ENCODE measurements at regions not wholly inside any gene's neighbourhood (a gene's known extent, or its start where the extent isn't known, plus 50 kb on each side); places are given as distances from the start of the nearest gene placed in this dataset.
A peak's percentile ranks its signal among the peaks of the same experiment; 100 is the strongest.

DNA sequence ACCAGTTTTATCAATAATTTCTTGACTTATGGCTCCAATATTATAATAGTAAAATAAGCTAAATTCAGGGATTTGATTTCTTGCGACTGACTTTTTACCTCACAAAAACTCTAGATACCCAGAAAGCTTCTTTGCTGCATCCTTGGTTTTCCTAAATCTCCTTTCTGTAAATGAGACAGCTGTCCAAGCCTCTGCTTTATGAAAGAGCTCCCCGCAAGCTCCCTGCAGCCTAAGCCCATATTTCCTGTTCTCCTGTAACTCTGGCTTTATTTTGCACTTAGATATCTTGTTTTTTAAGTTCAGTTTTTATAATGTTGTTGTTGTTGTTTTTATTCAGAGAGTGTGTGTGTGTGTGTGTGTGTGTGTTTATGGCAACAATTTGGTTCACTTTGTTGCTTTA is 361.7 kb upstream of the PKDCC start:
- DNase-seq (ENCODE audit: low spot score) = no peak

DNA sequence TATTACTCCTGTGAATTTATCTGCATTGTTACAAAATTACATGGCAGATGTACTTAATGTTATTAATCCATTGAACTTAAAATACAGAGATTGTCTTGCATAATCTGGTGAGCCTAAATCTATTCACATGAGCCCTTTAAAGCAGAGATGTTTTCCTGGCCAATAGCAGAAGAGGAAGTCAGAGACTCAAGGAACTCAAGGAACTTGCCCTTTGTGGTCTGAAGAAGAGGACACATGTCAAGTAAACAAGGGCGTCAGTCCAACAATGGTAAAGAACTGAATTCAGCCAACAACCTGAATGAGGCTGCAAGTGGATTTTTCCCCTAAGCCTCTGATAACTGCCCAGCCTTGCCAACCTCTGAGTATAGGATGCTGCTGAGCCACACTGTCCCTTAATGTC is 356.3 kb upstream of the PKDCC start:
- DNase-seq (ENCODE audit: low spot score) = no peak

DNA sequence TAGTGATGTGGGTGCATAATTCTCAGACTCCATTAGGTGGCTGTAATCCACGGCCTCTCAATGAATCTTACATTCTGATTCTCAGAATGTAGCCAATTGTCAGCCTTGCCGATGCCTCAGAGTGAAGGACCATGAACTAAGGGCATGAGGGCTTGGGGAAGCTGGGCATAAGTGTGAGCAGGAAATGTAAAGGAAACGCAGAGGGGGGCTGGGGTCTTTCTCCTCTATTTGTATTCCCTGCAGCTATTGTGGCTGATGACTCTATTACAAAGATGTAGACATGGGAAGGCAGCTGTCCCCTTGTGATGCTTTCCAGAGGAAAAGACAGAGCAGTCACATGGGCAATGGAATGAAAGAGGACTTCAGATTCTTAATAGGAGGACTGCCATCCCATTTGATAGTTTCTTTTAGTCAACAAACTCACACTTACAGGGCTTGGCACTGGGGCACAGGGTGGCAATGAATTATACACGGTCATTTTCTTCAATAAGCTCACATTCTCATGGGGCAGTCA is 353.2 kb upstream of the PKDCC start:
- no peak for DNase-seq (ENCODE audit: low spot score)

DNA sequence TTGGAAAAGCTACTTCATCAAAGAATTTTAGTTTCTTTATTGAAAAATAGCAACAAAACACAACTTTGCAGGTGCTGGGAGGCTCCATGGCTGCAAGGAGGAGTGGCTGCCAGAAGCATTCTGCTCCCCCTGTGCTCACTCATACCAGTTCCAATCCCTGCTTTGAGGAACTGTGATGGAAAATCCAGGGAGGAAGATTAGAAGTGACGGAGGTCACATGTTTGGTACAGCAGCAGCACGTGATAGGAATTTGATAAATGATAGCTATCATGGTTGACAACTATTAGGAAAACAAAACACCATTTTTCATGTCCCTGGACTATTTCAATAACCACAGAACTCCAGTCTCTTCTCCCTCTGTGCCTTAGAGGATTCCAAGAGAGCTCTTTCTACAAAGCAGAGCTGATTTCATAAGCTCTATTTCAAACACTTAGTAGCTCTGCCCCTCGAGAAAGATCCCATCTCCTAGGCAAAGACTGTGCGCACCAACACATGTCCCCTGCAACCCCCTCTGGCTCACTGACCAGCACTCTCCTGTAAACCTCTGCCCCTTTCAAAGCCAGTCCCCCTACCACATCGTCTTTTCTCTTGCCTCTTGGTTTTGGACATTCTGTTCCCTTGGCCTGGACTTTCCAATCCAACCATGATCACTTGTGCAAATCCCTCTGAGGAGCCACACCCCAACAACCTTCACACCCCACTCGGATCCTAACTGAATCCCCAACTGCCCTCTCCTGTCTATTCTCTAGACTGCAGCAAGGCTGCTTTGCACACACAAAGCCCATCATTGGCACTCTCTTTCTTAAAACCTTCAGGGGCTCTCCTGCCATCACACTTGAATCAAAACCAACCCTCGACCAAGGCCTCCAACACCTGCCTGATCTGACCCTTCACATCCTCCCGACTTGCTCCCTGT is 352.4 kb upstream of the PKDCC start:
- DNase-seq (ENCODE audit: low spot score) = no peak

DNA sequence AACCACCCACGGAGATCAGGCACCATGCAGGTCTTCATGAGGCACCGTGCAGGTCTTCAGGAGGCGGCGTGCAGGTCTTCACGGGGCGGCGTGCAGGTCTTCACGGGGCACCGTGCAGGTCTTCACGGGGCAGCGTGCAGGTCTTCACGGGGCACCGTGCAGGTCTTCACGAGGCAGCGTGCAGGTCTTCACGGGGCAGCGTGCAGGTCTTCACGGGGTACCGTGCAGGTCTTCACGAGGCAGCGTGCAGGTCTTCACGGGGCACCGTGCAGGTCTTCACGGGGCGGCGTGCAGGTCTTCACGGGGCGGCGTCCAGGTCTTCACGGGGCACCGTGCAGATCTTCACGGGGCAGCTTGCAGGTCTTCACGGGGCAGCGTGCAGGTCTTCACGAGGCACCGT is 350.4 kb upstream of the PKDCC start:
- no peak for DNase-seq (ENCODE audit: low spot score)

DNA sequence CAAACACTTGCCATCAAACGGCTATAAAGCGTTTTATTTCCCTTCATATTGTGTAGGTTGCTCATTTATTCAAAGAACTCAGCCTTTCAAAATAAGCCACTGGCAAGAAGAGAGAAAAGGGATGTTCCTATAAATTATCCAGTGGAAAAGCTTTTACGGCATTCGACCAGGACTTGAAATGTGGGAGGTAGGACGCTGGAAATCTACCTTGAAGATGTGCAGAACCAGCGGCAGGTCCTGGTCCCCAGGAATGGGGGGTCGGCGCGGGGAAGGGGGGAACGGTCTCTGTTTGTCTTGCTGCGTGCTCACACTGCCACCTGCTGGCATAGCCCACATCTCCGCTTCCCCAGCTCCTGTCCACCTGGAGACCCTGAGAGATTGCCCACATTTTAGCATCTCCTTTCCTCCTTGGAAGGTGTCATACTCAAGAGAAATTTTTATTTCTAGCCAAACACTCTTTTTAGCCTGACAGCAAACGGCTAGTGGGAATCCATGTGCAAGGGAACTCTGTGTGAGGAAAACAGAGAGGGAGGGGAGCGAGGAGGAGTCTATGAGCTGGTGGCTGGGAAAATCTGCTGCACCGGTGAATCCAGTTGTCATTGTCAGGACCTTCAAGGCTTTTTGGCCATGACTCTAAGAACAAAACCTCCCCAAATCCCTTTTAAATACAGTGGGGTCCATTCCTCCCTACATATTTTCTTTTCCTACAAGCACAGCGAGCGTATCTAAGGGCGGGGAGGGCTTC is 349.0 kb upstream of the PKDCC start:
- DNase-seq (ENCODE audit: low spot score) = peak; percentile 76

DNA sequence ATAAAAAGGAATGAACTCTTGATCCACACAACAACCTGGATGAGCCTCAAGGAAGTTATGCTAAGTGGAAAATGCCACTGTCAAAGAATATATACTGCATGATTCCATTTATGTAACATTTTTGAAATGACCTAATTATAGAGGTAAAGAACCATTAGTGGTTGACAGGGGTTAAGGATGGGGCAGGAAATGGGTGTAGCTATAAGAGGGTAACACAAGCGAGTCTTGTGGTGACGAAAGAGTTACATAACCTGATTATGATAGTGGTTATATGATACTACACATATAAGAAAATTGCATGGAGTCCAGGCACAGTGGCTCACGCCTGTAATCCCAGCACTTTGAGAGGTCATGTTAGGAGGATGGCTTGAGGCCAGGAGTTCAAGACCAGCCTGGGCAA is 346.6 kb upstream of the PKDCC start:
- DNase-seq (ENCODE audit: low spot score) = no peak

DNA sequence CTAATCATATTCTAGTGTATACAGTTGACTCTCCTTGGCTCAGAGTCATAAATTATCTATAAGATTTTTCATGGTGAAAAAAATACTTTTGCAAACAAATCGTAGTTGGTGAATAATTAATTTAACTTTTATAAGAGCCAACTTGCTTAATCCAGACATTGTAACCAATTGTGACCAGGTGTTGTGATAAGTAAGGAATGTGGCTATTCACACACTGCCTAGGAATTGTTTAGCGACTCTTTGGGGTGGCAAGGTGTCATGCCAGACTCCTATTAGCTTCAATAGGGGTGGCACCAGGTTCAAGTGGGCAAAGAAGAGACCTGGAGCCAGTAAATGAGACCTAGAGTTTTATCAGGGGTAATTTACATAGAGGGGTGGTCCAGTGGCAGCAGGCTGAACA is 344.7 kb upstream of the PKDCC start:
- no peak for DNase-seq (ENCODE audit: low spot score)

DNA sequence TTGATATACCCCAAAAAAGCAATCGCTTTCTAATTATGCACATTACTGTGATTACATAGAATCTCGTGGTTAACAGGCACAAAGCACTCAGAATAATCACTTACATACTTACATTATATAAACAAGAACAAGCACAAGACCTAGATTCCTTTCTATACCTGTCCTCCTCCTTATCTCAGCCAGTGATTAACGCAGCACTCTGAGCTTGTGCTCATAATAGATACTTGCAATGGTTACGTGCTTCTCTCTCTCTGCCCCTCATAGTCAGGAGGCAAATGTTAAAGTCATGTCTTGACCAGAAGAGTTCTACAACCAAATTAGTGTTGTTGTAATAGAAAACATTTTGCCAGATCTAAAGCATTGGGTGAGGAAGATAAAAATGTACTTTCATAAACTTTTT is 342.2 kb upstream of the PKDCC start:
- DNase-seq (ENCODE audit: low spot score) = no peak

DNA sequence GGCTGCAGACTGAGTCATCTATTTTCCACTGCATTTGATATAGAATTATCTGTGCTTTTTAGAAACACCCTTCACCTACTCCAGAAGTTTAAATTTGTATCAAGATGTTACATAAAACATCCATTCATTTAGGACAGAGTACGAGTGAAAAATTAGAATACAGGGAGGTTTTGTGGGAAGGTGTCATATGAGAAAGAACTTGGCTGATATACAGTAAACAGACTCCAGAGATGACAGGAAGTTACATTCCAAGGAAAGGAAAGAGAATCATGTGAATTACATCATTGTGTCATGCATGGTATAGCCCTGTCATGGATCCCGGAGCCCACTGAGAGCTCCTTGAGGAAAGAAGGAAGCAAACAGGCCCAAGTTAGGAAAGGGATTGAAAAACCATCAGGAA is 341.5 kb upstream of the PKDCC start:
- DNase-seq (ENCODE audit: low spot score) = no peak

DNA sequence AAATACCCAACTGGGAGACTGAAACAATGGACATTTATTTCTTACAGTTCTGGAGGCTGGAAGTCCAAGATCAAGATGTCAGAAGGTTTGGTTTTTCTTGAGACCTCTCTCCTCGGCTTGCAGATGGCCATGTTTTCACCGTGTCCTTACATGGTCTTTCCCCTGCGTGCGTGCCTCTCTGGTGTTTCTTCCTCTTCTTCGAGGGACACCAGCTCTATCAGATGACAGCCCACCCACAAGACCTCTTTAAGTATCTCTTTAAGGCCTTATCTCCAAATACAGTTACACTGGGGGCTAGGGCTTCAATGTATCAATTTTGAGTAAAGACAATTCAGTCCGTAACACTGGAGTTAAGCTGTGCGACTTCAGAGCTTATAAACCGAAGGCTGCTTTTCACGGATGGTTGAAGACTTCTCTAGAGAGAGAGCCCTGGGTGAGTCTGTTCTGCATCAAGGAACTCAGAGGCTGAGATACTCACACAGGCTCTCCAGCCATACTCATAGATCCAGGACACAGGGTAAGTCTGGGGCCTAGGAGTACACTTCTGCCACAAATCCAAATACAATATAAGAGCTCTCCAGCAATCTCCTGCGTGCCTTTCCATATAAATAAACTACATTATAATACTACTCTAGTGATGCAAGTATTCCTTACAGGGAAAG is 339.9 kb upstream of the PKDCC start:
- no peak for DNase-seq (ENCODE audit: low spot score)

DNA sequence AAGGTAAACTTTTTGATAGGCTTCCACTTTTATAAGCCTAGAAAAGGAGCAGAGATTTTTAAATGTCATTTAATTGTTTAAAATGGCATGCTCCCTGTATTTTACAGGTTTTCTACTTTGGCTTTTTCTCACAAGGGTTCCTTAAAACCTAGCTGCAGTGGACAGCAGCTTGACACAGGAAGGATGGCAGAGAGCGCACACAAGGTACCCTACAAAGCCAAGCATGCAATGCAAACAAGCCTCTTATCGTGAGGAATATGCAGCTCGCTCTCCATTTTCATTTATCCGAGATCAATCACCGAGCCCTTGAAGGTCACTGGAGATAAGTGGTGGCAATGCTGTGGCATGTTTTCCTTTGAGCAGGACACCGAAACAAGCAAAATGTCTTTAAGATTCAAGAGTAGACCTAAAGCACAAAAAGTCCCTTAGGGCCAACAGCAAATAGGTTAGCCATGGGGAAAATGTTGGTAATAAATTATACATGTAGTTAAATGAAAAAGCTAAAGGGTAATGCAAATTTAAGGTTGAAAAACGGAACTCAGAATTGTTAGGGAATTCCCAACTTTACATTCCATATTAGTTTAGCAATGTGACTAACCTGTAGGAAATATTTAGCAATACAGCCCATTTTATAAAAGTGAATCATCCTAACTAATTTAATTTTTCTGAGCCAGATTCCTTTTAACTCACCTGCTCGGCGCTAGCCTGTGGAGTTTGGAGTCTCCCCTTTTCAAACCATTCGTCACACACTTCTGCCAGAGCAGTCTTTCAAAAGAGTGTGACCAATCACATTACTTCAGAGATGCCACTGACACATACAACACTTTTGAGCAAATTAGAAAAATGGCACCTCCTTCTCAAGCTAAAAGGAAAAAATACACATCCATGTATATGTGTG is 337.9 kb upstream of the PKDCC start:
- DNase-seq (ENCODE audit: low spot score) = no peak

DNA sequence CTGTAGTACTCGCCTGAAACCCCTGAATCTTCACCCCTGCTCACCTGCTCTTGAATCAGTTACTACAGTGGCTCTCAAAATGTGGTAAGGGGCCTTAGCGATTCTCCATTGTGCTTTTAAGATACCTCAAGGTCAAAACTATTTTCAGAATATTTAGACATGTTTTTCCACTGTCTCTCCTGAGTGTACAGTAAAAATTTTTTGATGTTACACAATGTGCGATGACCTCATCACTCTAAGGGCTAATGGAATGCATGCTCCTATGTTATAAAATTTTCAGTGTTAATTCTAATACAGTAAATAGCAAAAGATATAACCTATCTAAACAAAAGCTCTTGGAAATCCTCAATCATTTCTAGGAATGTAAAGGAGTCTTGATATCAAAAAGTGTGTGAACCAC is 336.9 kb upstream of the PKDCC start:
- no peak for DNase-seq (ENCODE audit: low spot score)

DNA sequence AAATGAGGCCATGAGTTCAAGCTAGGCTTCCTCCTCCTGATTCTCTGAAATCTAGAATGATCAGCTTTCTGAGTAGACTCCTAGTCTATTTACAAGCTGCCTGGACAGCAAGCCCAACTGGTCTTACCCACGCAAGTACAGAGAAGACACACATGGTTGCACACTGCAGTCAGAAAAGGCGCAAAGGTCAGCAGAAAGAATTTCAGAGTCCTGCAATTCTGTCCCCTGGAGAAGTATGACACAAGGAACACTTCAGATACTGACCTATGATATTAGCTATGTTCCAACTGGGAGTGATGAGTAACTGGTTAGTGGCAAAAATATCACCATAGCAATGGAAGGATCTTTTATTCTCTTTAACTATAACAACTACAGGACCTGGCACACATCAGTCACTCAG is 336.1 kb upstream of the PKDCC start:
- no peak for DNase-seq (ENCODE audit: low spot score)

DNA sequence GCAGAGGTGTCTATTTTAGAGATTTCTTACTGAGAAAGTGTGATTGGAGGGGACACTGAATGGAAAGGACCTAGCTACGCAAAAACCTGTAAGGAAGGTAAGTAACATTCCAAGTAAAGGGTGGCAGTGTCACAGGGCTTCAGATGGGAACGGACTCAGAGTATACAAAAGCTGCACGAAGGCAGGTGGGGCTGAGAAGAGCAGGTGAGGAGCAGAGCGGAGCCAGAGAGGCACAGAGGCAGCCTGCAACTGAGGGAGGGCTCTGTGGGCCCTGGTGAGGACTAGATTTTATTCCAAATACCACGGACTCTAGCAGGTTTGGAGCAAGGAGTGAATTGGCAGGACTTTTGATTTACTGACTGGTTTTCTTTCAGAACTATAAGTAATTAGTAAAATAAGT is 331.3 kb upstream of the PKDCC start:
- no peak for DNase-seq (ENCODE audit: low spot score)

DNA sequence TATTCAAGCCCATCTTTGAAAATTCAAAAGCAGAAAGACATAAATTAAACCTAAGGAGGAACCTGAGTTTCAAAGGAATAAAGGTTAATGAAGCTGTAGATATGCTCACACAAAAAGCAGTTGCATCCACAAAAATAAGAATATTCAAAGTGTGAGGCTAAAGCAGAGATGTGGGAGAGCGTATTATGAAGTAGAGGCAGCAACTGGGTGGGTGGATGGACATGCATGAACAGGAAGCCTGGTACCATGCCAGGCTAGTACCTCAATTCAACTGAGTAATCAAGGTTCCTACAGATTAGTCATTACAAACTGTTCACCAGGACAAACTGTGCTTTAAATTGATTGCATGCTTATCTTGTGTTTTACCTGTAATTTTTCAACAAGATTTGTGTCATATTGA is 330.0 kb upstream of the PKDCC start:
- DNase-seq (ENCODE audit: low spot score) = no peak

DNA sequence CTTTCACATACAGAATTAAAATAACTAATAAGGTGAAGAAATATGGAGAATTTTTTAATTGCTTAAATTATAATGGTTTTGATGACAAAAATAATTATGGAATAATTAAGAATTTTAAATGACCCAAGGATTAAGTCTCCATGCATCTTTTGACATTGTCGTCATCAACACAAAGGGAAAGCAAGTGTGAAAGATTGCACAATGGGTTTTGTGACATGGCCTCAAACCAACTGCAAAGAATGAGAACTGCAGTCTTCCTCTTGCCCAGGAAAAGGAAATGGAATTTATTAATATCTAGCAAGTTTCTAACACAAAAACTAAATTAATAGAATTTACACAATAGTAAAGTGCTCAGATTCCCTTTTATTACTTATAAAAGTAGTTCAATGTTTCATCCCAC is 329.1 kb upstream of the PKDCC start:
- no peak for DNase-seq (ENCODE audit: low spot score)

DNA sequence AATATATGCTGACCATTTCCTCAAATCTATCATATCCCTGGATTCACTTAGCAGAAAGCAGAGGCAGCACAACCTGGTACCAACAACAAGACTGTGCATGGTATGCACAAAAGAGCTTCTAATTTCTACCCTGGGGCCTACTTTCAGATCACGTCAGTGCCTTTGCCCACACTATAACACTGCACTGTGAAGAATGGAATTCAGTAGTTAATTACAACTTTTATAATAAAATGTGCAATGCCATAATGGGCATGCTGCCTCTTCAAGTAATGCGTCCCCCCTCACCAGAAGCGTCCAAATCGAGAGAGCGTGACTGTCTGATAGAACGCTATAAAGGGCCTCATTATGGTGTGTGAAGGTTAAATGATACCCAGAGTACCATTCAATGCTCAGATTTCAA is 328.1 kb upstream of the PKDCC start:
- DNase-seq (ENCODE audit: low spot score) = no peak

DNA sequence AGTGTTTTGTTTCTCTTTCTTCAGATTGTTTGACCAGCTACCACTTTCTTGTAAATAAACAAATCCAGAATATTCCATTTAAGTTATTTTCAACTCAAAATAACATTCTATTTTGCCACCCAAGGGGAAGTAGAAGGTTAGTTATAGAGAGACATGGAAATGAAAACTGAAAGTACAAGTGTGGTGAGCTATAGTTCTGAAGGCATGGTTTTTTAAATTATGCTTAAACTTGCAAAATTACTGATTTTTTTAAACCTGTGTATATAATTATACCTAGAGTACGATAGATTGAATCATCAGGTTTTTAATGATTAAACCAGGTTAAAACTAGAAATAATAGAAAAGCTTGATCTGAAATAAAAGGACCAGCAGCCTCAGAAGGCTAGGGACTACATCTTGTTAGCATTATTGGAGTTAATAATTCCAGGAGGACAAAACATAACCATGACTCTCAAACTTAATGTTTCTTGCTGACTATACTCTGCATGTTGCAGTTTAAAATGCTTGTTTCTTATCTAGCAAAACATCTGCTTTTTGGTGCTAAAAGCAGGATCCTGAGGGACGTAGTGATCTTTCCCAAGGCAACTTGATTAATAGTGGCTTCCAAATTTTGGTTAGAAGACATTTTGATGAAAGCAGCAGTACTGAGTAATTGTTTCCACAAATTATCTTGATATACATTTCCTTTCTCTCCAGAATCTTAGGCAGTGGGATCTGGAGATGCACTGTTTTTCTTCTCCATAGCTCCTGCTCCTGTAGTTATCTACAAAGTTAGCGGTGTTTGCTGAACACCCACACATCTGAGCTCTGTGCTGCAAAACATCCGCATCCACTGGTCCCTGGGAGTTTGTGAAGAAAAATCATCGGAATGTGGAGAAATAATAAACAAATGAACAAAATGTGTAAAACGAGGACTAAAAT is 327.2 kb upstream of the PKDCC start:
- no peak for DNase-seq (ENCODE audit: low spot score)

DNA sequence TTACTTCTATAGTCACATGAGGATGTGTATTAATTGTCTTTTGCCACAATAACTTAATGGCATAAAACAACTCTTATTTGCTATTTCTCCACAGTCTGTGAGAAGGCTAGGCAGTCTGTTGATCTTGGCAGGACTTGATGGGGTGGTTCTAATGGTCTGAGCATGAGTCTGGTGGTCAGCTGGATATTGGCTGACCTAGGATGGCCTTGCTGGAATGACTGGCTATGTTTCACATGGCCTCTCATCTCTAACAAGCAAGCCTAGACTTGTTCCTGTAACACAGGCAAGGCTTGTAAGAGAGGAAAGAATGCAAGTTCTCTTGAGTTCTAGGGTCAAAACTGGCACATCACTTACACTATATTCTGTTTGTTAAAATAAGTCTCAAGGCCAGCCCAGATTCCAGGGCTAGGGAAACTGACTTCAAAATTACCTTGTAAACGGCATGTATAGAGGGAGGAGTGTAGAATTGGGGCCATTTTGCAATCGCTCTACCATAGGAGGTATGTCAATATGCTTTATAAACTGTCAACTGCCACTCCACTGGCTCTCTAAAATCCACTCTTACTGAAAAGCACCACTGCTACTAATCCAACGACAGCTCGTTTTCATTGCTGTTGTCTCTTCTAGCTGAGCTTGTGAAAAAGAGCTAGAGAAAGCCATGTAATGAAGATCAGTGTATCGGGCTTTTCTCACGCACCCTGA is 325.0 kb upstream of the PKDCC start:
- no peak for DNase-seq (ENCODE audit: low spot score)

All from D341Med (cell line).